ENCODE measurements at regions not wholly inside any gene's neighbourhood (a gene's known extent, or its start where the extent isn't known, plus 50 kb on each side); places are given as distances from the start of the nearest gene placed in this dataset.

- TF ChIP-seq CTCF (IDR thresholded peaks at IDR 0.05; ENCODE audit: insufficient read depth, low read length) = no peak
- no peak for TF ChIP-seq SPI1 (IDR thresholded peaks at IDR 0.05; ENCODE audit: borderline replicate concordance, low read depth)
- DNase-seq (ENCODE audit: low read depth in 1 of 2, low spot score in 1 of 2) = no peak
- Histone ChIP-seq H3K27me3 (ENCODE audit: insufficient read depth, poor library complexity, severe bottlenecking) (no peaks in the 10 kb centered on the region), H3K27ac (replicated peaks) (no peak overlapping the region), H3K4me3 (replicated peaks; ENCODE audit: insufficient read depth, low read length) (no peak overlapping the region)
Measured at GRCh38 chr16:35711958-35712357, 2252.5 kb downstream of the TP53TG3F start.

GRCh38 chr16:35713762-35714650 lies 2254.6 kb downstream of the TP53TG3F start:
- Histone ChIP-seq H3K27me3 (ENCODE audit: insufficient read depth, poor library complexity, severe bottlenecking) (no peaks in the 10 kb centered on the region), H3K4me3 (replicated peaks; ENCODE audit: insufficient read depth, low read length) (no peak overlapping the region), H3K27ac (replicated peaks) (no peak overlapping the region)
- no peak for DNase-seq (ENCODE audit: low read depth in 1 of 2, low spot score in 1 of 2)
- TF ChIP-seq CTCF (IDR thresholded peaks at IDR 0.05; ENCODE audit: insufficient read depth, low read length) = no peak
- no peak for TF ChIP-seq SPI1 (IDR thresholded peaks at IDR 0.05; ENCODE audit: borderline replicate concordance, low read depth)
- no peak for TF ChIP-seq GABPA (IDR thresholded peaks at IDR 0.05; ENCODE audit: low read depth)
- TF ChIP-seq POLR2AphosphoS5 (IDR thresholded peaks at IDR 0.05; ENCODE audit: low read depth) = no peak
- TF ChIP-seq REST (IDR thresholded peaks at IDR 0.05; ENCODE audit: insufficient replicate concordance, low read depth) = no peak

GRCh38 chr16:35714665-35715064 lies 2255.3 kb downstream of the TP53TG3F start:
- DNase-seq (ENCODE audit: low read depth in 1 of 2, low spot score in 1 of 2) = no peak
- TF ChIP-seq POLR2AphosphoS5 (IDR thresholded peaks at IDR 0.05; ENCODE audit: low read depth) = no peak
- TF ChIP-seq CTCF (IDR thresholded peaks at IDR 0.05; ENCODE audit: insufficient read depth, low read length) = no peak
- TF ChIP-seq REST (IDR thresholded peaks at IDR 0.05; ENCODE audit: insufficient replicate concordance, low read depth) = no peak
- TF ChIP-seq SPI1 (IDR thresholded peaks at IDR 0.05; ENCODE audit: borderline replicate concordance, low read depth) = no peak
- no peak for TF ChIP-seq GABPA (IDR thresholded peaks at IDR 0.05; ENCODE audit: low read depth)
- H3K4me3 ChIP-seq (replicated peaks; ENCODE audit: insufficient read depth, low read length) = no peak overlapping the region
- no peak overlapping the region for H3K27ac ChIP-seq (replicated peaks)
- no peaks in the 10 kb centered on the region for H3K27me3 ChIP-seq (ENCODE audit: insufficient read depth, poor library complexity, severe bottlenecking)
